ENCODE measurements at regions not wholly inside any gene's neighbourhood (a gene's known extent, or its start where the extent isn't known, plus 50 kb on each side); places are given as distances from the start of the nearest gene placed in this dataset.

- Histone ChIP-seq H2BK15ac (ENCODE audit: low read length) (no peak overlapping the region), H3K79me2 (ENCODE audit: control insufficient read depth in 1 of 2, insufficient read depth in 2 of 2, low read length in 2 of 2) (no peaks in the 10 kb centered on the region), H4K5ac (ENCODE audit: insufficient read length, low read depth, low read length) (no peak overlapping the region), H3K36me3 (ENCODE audit: control insufficient read depth in 2 of 4, insufficient read depth in 4 of 4, low read length in 3 of 4) (no peaks in the 10 kb centered on the region), H3K4me1 (replicated peaks in 1 of 4; ENCODE audit: control insufficient read depth in 3 of 4, insufficient read depth in 4 of 4, low read length in 3 of 4) (no peaks in the 10 kb centered on the region; a peak in 2 of 7 replicates), H2BK12ac (ENCODE audit: low read depth, low read length) (no peak overlapping the region), H4K8ac (ENCODE audit: extremely low read depth, insufficient read depth, low read length) (no peak overlapping the region), H3K27ac (ENCODE audit: low read depth, low read length) (no peak overlapping the region), H3K18ac (ENCODE audit: extremely low read depth, low read length) (no peak overlapping the region), H4K91ac (replicated peaks; ENCODE audit: insufficient read length, low read length) (no peak overlapping the region), H2BK5ac (ENCODE audit: low read depth, low read length) (no peak overlapping the region), H3K4me3 (ENCODE audit: extremely low read depth in 1 of 4, insufficient read depth in 2 of 4, low read depth in 3 of 4, low read length in 4 of 4) (no peak overlapping the region), H3K4ac (replicated peaks; ENCODE audit: insufficient read length, low read depth, low read length) (no peak overlapping the region), H3K79me1 (ENCODE audit: low read depth, low read length) (no peaks in the 10 kb centered on the region), H3K9ac (replicated peaks in 1 of 4; ENCODE audit: extremely low read depth in 1 of 4, low read depth in 3 of 4, low read length in 3 of 4) (no peak overlapping the region), H3K4me2 (ENCODE audit: insufficient read depth in 1 of 2, low read depth in 2 of 2, low read length in 2 of 2) (no peak overlapping the region), H3K9me3 (ENCODE audit: insufficient read depth in 2 of 2, low read depth in 1 of 2, low read length in 1 of 2) (peaks cover 2 to 22% of the 10 kb centered on the region in 2 experiments; a peak in 2 of 4 replicates), H2AFZ (ENCODE audit: low read length) (no peak overlapping the region), H2BK120ac (replicated peaks; ENCODE audit: low read depth, low read length) (no peak overlapping the region), H3K27me3 (replicated peaks in 1 of 4; ENCODE audit: control insufficient read depth in 3 of 4, extremely low read depth in 1 of 4, insufficient read depth in 3 of 4, low read length in 3 of 4) (no peaks in the 10 kb centered on the region), H2AK5ac (ENCODE audit: low read depth, low read length) (no peak overlapping the region), H3K56ac (replicated peaks; ENCODE audit: insufficient read length, low read depth, low read length) (no peak overlapping the region), H4K20me1 (replicated peaks in 1 of 2; ENCODE audit: control insufficient read depth in 1 of 2, insufficient read depth in 2 of 2, low read length in 2 of 2) (no peaks in the 10 kb centered on the region), H3K23ac (ENCODE audit: insufficient read length) (no peak overlapping the region), H3K14ac (ENCODE audit: insufficient read length) (no peak overlapping the region), H2BK20ac (ENCODE audit: low read length) (no peak overlapping the region), H3K23me2 (ENCODE audit: low read depth, low read length) (no peaks in the 10 kb centered on the region)
- DNase-seq (ENCODE audit: low read depth in 1 of 2, low spot score in 2 of 2) (no peak), FAIRE-seq (no peak)
- POLR2A ChIA-PET (ENCODE audit: partially characterized antibody) = interaction anchor here (0.8 to 1.2 kb wide), 3 partner anchors 18 to 1066 kb away, joined by 3 to 4 read pairs (median 3); no protein-coding TSS in a partner anchor
- TF ChIP-seq MAX (IDR thresholded peaks at IDR 0.05) (no peak), TAF1 (IDR thresholded peaks at IDR 0.05; ENCODE audit: low read depth, low read length) (no peak), ATF3 (IDR thresholded peaks at IDR 0.05; ENCODE audit: insufficient read depth, low read depth, low read length) (no peak), BCL11A (IDR thresholded peaks at IDR 0.05; ENCODE audit: low read depth in 2 of 2, low read length in 2 of 2) (no peak), TEAD4 (IDR thresholded peaks at IDR 0.05; ENCODE audit: low read depth, low read length) (no peak), GTF2F1 (IDR thresholded peaks at IDR 0.05; ENCODE audit: borderline replicate concordance, low read depth, low read length) (no peak)
- 90% methylated on average over 2 of the region's 2 CpGs; no CpG with 5 or more reads in 1 of the 2 experiments for WGBS, 2 experiments (ENCODE audit: extremely low coverage in 1 of 2, insufficient coverage in 1 of 2, insufficient read length in 1 of 2, insufficient replicate concordance in 2 of 2, low coverage in 1 of 2, low lambda C conversion rate in 2 of 2, missing lambda C conversion rate in 1 of 2)
- CTCF ChIA-PET (ENCODE audit: partially characterized antibody) = interaction anchor here (0.6 to 3.0 kb wide), 6 partner anchors 9 to 293 kb away, joined by 3 to 15 read pairs (median 3); no protein-coding TSS in a partner anchor
Measured at GRCh38 chr2:167843657-167844056, 403.7 kb downstream of the STK39 start.
